COLO668 (cell line): ENCODE measurements at regions not wholly inside any gene's neighbourhood (a gene's known extent, or its start where the extent isn't known, plus 50 kb on each side); places are given as distances from the start of the nearest gene placed in this dataset.
"Not testable (repeated sequence)": the region's sequence is repeated elsewhere in the genome, so short reads cannot be mapped to it uniquely, and the experiment has no call there.

Experiments
- DNase-seq: peaks from one replicate; lab custom pipeline; 2025; ENCODE audit not compliant: unreplicated experiment; lab: John Stamatoyannopoulos, UW

DNA sequence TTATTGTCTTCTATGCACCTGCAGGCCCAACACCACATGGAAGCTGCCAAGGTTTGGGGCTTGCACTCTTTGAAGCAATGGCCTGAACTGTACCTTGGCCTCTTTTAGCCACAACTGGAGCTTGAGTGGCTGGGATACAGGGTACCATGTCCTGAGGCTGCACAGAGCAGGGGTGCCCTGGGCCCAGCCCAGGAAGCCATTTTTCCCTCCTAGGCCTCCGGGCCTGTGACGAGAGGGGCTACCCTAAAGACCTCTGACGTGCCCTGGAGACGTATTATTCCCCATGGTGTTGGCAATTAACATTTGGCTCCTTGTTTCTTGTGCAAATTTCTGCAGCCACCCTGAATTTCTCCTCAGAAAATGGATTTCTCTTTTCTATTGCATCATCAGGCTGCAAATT lies 519.9 kb upstream of the MAGEB18 start:
- DNase-seq, result no peak

DNA sequence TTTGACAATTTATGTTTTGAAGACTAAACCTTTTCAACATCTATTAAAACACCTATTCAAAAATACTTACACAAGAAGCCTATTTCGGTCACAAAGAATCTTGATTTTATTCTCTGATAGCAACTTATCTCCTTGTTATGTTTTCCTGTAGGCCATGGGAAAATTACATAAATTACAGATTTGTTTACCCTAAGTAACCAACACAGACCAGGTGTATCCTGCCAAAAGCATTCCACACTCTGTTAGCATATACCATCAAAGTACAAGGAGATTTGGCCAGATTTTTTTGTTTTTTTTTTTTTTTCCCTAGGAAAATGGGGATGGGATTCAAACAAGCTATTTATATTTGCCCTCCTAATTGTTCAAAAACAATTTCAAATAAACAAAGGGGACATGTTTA lies 497.9 kb upstream of the MAGEB18 start:
- DNase-seq, result no peak

DNA sequence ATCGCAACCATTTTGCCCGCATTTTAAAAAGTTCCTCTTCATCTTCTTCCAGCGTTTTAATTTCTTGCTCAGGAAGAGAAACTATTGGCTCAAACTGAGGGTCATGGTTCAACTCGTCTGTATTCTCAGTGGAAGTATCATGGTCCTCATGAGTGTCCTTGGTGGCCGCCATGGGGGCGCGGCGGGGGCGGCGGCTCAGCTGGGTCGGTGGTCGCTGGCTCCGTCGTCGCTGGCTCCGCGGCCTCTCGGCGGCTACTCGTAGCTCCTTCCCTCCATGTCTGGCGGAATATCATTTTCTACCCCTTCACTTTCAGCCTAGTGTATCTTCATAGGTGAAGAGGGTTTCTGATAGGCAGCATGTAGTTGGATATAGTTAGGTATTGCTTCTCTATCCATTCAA lies 492.0 kb upstream of the MAGEB18 start:
- DNase-seq, result no peak

DNA sequence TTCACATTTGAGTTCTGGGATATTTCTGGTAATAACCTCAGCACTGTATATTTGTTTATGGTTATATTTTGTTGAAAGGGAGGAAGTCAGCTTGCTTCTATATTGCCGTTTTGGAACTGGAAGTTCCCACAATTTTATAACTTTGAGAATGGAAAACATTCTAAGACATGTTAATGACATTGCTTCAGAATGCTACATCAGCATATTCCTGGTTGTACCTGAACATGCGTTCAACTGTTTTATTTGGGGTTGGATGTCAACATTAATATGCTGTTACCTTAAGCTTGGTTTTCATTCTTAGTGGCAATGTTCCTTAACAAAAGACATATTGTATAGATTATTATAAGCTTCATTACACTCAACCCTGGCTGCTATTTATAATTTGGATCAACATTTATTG lies 489.4 kb upstream of the MAGEB18 start:
- DNase-seq, result no peak

DNA sequence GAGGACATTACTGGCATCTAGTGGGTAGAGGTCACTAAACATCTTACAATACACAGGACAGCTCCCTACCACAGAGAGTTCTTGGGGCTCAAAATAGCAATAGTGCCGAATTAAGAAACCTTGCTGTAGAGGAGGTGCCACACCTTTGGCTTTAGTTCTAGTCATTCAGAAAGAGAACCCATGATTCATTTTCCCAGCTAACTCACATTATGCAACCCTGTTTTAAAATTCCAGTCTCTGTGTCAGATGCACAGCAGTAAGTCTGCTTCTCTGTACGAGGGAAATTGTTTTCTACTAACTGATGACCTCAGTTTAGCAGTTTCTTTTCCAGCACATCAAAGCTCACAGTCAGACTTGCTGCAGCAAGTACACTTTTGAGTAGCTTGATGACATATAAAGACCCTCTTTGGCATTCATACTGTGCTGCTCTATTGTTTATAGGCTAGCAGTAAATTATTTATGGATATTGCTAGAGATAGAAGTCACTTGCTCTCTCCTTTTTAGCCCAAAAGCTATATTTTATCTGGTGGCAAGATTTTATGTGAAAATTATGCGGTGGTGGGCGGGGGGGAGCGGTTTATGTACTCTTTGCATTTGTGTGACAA lies 487.8 kb upstream of the MAGEB18 start:
- DNase-seq, result no peak

DNA sequence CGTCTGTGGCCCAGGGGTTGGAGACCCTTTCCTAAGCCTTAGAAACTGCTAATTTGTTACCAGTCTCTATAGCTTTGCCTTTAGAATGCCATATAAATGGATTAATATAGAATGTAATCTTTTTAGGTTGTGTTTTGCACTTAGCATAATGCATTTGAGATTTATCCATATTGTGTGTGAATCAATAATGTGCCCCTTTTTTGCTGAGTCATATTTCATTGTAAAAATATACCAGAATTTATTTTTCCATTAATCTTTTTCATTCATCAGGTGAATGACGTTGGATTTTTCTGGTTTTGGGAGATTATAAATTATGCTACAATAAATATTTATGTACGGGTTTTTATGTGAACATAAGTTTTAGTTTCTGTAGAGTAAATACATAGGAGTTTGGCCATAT lies 478.8 kb upstream of the MAGEB18 start:
- DNase-seq, result no peak

DNA sequence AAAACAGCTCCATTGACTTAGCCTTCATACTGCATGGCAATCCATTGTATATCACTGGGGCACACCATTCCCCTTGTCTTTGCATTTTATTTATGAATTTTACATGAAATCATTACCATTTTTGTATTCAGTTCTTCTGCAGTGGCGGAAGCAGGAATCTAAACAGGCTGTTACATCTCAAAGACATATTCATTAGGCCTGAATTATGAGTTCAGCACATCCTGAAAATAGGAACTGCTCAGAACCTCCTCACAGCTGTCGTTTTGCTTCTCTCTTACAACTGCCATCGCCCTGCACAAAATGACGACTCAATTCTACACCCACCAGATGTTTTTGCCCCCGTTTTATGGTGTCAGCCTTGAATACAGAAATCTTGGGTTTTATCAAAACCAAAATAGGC lies 474.4 kb upstream of the MAGEB18 start:
- DNase-seq, result no peak

DNA sequence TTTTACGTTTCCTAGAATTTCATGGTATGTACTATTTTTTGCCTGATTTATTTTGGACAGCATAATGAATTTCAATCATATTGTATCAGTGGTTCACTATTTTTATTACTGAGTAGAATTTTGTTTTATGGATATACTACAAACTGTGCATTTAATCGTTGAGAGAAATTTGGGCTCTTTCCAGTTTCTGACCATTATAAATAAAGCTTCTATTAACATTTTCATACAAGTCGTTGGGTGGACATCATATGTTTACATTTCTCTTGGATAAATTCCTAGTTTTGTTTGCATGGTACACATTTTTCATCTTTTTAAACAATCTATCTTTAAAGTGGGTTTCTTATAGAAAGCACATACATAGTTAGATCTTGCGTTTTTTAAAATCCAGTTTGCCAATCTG lies 472.7 kb upstream of the MAGEB18 start:
- DNase-seq, result no peak

DNA sequence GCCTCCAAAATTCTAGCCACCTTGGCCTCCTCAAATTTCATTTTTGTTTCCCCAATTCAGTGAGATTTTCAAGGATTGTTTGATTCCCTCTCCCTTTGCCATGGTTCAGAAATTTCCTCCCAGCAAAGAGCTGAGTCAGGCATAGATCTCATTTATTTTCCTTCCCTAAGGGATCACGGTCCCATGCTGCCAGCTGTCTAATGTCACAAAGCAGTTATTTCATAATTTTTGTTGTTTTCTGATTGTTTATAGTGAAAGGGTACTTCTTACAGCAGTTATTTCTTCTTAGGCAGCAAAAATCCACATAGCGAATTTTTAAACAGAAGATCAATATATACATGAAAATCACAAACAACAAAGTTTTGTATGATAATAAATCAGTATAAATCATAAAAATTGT lies 470.5 kb upstream of the MAGEB18 start:
- DNase-seq, result no peak

DNA sequence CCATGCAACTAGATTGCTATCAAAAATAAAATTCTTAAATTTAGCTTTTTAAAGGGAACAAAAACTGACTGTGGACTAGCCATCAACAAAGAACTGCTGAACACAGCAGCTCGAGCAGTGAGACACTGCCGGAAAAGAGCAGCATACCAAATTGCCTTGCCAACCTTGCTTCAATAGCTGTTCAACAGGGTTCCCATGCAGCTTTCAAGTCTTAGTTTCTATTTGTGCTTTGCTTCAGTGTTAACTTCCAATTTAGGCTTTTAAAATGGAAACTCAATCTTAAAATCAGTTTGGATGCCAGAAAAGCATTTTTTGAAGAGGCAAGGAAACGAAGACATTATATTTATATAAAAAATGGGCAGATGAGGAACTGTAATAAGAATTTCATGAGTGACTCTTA lies 463.4 kb upstream of the MAGEB18 start:
- DNase-seq, result no peak

DNA sequence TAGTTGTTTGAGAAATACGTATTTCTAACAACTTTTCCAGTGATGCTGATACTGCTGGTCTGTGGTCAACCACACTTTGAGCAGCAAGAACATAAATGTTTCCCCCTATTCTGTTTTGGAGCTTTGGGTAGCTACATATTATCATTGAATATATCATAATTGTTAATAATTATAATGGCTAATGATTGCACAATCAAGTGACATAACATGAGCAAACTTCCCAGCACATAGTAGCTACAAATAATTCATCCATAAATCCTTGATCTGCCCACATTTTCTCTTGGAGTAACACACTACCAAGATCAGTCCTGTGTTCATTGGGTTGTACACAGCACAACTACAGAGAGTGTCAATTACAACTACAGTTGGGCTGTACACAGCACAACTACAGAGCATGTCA lies 436.3 kb upstream of the MAGEB18 start:
- no peak for DNase-seq

DNA sequence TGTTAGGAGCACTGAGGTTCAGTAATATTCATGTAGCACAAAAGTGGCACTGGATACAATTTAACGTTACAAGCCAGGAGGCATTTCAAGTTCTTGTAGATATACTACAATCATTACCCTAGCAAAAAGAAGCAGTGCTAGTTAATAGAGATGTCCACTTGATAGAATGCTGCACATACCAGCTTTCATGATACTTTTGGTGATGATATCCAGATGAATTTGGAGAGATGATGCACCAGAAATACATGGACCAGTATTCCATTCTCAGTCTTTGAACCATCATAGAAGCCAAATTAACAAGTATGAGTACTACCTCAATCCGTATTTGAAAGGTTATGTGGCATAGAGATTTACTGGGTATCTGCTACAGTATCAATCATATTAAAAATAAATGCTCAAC lies 421.0 kb upstream of the MAGEB18 start:
- DNase-seq, result no peak

DNA sequence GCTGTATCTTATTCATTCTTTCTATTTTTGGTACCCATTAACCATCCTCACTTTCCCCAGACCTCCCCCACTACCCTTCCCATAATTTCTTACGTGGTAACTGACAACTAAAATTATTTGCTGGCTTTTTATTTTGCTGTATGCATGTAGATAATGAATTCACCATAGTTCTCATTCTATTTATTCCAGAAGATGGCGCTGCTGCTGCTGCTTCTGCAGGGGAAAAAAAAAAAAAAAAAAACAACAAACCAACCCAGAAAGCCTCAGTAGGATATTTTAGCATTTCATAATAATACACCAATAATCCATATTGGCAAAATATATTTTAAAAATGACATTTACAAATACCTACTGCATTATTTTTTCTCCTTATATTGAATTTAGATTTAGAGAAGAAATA lies 416.6 kb upstream of the MAGEB18 start:
- DNase-seq, result no peak

DNA sequence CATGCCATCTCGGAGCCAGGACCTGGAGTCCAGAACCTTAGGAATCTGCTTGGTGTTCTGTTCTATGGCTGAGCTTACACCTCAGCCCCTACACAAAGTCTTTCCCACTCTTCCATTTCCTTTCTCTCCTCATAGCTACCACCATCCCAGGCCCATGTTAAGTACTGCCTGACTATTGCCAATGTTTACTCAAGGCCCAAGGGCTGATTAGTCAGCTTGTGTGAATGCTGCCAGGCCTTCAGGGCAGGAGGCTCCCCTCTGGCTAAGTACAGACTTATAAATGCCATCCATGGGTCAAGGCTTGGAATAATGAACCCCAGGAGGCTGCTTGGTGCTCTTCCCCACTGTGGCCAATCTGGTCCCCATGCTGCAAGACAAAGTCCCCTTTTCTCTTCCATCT lies 411.6 kb upstream of the MAGEB18 start:
- no peak for DNase-seq

DNA sequence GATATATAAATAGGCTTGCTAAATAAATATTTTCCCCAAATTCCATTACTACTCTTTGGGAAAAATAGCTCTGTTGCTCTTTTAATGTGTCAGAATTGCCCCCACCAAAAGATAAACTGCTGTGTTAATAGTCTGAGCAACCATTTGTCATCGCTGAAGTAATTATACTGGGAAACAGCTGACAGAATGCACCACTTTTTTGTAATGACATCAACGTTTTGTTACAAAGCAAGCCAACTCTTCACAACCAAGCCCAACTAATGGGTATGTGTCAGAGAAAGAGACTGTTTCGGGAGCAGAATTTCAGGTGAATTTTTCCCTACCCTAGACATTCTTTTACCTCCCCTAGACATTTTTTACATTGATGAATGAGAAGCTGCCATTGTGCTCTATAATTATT lies 405.0 kb upstream of the MAGEB18 start:
- no peak for DNase-seq

DNA sequence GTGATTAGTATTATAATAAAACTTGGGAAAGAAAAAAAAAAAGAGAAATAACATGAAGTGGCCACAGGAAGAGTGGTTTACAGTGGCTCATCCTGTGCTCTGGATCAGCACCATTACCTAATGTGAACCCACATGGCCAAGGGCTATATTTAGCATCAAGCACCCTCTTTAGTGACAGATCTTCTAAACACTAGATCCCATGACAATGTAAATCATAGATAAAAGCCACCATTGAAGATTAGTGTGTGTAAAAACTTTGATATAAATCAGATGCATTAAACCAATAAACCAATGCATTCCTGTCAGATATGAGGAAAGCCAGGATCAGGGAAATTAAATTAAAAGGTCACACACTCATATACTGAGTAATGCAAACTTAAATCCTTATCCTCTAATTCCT lies 400.6 kb upstream of the MAGEB18 start:
- no peak for DNase-seq

DNA sequence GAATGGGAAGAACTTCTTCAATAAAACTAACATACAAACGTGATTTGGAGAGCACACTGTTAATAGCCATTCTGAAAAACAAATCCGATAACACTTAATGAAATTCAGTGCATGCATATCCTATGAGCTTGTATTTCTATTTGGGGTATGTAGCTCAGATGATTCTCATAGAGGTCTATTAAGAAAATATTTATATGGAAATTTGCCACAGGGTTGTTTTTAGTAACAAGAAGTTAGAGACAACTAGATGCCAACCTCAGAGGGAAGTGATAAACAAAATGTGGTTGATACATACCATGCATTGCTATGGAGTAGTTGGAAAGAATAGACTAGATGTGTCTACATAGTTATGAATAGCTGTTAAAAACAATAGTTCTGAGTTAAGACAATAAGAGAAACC lies 395.8 kb upstream of the MAGEB18 start:
- no peak for DNase-seq

DNA sequence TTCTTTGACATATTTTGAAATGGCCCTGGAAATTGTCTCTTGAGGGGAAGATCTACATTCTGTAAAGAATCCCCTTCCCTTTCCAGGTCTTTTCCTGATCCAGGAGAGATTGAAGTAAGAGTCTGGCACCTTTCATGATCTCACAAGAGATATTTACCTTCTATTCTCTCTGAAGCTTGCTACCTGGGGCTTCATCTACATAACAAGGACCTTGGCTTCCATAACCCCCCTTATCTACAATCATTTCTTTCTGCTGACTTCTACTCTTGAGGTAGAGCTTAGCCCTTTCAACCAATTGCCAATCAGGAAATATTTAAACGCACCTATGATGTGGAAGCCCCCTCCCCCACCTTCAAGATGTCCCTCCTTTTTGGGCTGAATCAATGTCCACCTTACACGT lies 383.7 kb upstream of the MAGEB18 start:
- DNase-seq, result no peak

DNA sequence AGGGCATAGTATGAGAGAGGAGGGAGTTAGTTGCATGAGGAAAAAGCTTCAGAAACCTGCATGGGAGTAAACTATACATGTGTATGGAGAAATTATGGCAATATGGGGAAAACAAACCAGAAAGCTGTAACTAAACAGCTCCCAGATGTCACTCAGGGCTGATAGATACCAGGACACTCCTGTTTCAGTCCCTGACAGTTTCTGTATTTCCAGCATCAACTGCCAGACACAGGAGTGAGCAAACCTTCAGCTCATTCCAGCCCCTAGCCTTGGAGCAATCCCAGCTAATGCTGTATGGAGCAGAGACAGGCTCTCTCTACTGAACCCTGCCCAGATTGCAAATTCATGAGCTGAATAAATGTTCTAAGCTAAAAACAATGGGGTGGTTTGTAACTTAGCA lies 382.9 kb upstream of the MAGEB18 start:
- no peak for DNase-seq

DNA sequence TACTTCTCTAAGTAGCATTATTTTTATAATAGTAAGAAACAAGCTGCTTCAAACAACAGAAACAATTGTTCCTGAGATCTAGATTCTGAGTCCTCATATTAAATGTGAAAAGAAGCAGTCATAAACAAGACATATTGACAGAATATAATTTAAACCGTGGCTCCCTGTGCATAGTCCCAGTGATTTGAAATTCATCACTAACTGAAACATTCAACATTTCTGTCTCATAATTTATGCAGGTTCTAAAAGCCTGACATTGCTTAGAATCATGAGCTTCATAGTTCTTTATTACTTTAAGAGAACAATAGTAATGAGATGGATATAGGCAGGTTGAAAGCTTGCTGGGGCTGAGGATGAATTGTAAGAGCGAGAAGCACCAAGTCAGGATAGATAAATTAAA lies 375.5 kb upstream of the MAGEB18 start:
- DNase-seq, result no peak

DNA sequence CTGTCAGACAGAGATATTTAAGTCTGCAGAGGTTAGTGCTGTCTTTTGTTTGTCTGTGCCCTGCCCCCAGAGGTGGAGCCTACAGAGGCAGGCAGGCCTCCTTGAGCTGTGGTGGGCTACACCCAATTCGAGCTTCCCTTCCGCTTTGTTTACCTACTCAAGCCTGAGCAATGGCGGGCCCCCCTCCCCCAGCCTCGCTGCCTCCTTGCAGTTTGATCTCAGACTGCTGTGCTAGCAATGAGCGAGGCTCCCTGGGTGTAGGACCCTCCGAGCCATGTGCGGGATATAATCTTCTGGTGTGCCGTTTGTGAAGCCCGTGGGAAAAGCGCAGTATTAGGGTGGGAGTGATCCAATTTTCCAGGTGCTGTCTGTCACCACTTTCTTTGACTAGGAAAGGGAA lies 366.3 kb upstream of the MAGEB18 start:
- not testable (repeated sequence) for DNase-seq

DNA sequence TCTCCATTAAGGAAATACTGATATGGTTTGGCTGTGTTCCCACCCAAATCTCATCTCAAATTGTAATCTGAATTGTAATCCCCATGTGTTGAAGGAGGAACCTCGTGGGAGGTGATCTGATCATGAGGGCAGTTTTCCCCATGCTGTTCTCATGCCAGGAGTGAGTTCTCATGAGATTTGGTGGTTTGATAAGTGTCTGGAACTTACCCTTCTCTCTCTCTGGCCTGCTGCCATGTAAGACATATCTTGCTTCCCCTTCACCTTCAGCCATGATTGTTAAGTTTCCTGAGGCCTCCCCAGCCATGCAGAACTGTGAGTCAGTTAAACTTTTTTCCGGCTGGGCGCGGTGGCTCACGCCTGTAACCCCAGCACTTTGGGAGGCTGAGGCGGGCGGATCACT lies 340.3 kb upstream of the MAGEB18 start:
- not testable (repeated sequence) for DNase-seq

DNA sequence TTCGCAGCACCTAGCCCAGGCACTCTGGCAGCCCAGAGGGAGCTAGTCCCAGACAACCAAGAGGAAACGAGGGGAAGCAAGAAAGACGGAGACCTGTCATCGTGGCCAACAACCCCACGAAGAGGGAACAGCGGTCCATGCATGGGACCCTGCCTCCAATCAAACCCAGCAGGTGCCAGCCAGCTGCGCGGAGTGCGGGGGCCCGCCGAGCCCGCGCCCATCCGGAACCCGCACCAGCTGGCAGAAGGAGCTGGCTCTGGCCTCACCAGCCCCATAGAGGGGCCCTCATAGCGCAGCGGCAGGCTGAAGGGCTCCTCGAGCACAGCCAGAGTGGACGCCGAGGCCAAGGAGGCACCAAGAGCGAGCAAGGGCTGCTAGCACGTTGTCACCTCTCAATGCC lies 332.4 kb upstream of the MAGEB18 start:
- no peak for DNase-seq

DNA sequence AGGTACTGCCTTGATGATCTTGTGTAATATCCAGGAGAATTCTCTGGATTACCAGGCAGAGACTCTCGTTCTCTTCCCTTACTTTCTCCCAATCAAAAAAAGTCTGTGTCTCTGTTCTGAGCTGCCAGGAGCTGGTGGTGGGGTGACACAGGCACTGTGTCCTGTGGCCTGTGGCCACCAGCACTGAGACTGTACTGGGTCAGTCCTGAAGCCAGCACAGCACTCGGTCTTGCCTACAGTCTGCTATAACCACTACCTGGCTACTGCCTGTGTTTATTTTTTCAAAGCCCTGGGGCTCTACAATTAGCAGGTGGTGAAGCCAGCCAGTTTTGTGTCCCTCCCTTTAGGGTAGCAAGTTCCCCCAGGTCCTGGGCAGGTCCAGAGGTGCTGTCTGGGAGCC lies 331.1 kb upstream of the MAGEB18 start:
- no peak for DNase-seq
